ENCODE measurements at regions not wholly inside any gene's neighbourhood (a gene's known extent, or its start where the extent isn't known, plus 50 kb on each side); places are given as distances from the start of the nearest gene placed in this dataset.
A peak's percentile ranks its signal among the peaks of the same experiment; 100 is the strongest.

DNA sequence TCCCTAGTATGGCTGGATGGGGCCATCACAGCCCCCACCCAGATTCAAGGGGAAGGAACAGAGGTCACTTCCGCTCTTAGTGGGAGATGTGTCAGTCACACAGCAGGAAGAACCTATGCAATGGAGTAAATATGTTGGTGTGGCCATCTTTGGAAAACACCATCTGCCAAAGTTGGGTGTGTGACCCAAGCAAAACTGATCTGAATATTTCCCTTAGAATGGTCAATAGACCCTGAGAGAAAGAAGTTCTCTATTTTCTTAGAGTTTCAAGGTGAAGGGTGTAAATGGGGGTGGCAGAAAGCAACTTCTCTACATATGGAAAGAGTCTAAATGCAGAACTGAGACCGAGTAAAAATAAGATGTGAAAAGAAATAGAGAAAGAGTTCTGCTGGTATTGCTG is 212.7 kb downstream of the ESM1 start:
- no peak overlapping the region for H3K4me2 ChIP-seq (ENCODE audit: low read length)
- no peak overlapping the region for H3K27ac ChIP-seq
- no peak overlapping the region for H2AFZ ChIP-seq
- H3K36me3 ChIP-seq (ENCODE audit: control insufficient read depth, insufficient read depth, low read length): no peaks in the 10 kb centered on the region
- H3K27me3 ChIP-seq (ENCODE audit: control insufficient read depth, insufficient read depth, low read length): no peaks in the 10 kb centered on the region
- H3K9ac ChIP-seq: no peak overlapping the region
- TF ChIP-seq, protein P1, sequence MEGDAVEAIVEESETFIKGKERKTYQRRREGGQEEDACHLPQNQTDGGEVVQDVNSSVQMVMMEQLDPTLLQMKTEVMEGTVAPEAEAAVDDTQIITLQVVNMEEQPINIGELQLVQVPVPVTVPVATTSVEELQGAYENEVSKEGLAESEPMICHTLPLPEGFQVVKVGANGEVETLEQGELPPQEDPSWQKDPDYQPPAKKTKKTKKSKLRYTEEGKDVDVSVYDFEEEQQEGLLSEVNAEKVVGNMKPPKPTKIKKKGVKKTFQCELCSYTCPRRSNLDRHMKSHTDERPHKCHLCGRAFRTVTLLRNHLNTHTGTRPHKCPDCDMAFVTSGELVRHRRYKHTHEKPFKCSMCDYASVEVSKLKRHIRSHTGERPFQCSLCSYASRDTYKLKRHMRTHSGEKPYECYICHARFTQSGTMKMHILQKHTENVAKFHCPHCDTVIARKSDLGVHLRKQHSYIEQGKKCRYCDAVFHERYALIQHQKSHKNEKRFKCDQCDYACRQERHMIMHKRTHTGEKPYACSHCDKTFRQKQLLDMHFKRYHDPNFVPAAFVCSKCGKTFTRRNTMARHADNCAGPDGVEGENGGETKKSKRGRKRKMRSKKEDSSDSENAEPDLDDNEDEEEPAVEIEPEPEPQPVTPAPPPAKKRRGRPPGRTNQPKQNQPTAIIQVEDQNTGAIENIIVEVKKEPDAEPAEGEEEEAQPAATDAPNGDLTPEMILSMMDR (IDR thresholded peaks at IDR 0.05): no peak
- H3K79me2 ChIP-seq: no peaks in the 10 kb centered on the region
- no peak overlapping the region for H3K4me3 ChIP-seq (ENCODE audit: low read depth, low read length)
- no peaks in the 10 kb centered on the region for H3K4me1 ChIP-seq
- H3K9me3 ChIP-seq (ENCODE audit: control insufficient read depth, low read length): no peaks in the 10 kb centered on the region

DNA sequence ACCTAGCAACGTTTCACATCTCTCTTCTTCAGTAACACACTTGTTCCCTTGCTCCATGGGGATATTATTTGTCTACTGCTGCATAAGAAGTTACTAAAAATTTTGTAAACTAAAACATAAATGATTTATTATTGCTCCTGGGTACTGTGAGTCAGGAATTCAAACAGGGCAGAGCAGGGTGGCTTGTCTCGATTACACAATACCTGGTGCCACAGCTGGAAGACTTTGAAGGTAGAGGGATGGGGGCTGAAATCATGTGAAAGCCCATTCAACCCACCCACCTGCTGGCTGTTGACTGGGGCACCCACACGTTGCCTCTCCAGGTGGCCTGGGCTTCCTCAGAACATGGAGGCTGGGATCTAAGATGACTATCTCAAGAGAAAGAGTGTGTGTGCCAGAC is 213.2 kb downstream of the ESM1 start:
- Histone ChIP-seq H3K4me2 (ENCODE audit: low read length) (no peak overlapping the region), H3K27ac (no peak overlapping the region), H3K36me3 (ENCODE audit: control insufficient read depth, insufficient read depth, low read length) (no peaks in the 10 kb centered on the region), H3K27me3 (ENCODE audit: control insufficient read depth, insufficient read depth, low read length) (no peaks in the 10 kb centered on the region), H3K4me1 (no peaks in the 10 kb centered on the region), H2AFZ (no peak overlapping the region), H3K79me2 (no peaks in the 10 kb centered on the region), H3K9ac (no peak overlapping the region), H3K4me3 (ENCODE audit: low read depth, low read length) (no peak overlapping the region), H3K9me3 (ENCODE audit: control insufficient read depth, low read length) (no peaks in the 10 kb centered on the region)
- TF ChIP-seq, protein P1 (IDR thresholded peaks at IDR 0.05): no peak

DNA sequence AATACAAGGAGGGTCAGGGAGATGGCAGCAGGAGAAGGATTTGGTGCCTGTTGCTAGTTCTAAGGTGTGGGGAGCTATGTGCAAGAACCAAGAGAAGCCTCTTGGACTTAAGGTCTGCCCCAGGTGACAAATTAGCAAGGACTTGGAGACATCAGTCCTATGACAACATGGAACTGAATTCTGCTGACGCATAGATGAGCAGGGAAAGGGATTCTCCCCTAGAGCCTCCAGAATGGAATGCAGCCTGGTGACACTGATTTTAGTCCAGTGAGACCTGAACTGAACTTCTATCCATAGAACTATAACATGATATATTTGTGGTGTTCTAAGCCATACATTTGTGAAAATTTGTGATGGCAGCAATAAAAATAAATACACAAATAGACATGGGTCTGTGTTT is 215.6 kb downstream of the ESM1 start:
- no peak overlapping the region for H3K4me2 ChIP-seq (ENCODE audit: low read length)
- no peak overlapping the region for H3K9ac ChIP-seq
- H3K27me3 ChIP-seq (ENCODE audit: control insufficient read depth, insufficient read depth, low read length): no peaks in the 10 kb centered on the region
- H3K4me3 ChIP-seq (ENCODE audit: low read depth, low read length): no peak overlapping the region
- H2AFZ ChIP-seq: no peak overlapping the region
- no peaks in the 10 kb centered on the region for H3K79me2 ChIP-seq
- no peaks in the 10 kb centered on the region for H3K9me3 ChIP-seq (ENCODE audit: control insufficient read depth, low read length)
- no peaks in the 10 kb centered on the region for H3K36me3 ChIP-seq (ENCODE audit: control insufficient read depth, insufficient read depth, low read length)
- H3K4me1 ChIP-seq: no peaks in the 10 kb centered on the region
- TF ChIP-seq, protein P1 (IDR thresholded peaks at IDR 0.05): no peak
- no peak overlapping the region for H3K27ac ChIP-seq

DNA sequence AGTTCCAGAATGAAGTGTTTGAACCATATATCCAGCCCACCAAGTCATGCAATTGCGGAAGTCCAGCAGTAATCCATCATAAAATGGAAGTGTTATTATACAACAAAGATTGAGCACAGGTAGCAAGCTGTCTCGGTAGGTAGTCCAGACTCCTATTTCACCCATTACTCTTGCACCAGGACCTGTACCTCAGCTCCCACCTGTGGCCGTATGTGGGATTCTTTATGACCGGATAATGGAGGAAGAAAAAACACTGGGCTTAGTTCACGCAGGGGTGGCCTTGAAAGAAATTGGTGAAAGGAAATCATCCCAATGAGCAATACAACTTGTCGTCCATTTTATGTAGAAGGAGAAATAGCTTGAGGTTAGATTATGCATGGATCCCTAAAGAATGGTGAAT is 216.3 kb downstream of the ESM1 start:
- Histone ChIP-seq H3K27me3 (ENCODE audit: control insufficient read depth, insufficient read depth, low read length) (no peaks in the 10 kb centered on the region), H3K4me1 (no peaks in the 10 kb centered on the region), H2AFZ (no peak overlapping the region), H3K9ac (no peak overlapping the region), H3K79me2 (no peaks in the 10 kb centered on the region), H3K4me2 (ENCODE audit: low read length) (no peak overlapping the region), H3K9me3 (ENCODE audit: control insufficient read depth, low read length) (no peaks in the 10 kb centered on the region), H3K36me3 (ENCODE audit: control insufficient read depth, insufficient read depth, low read length) (no peaks in the 10 kb centered on the region), H3K4me3 (ENCODE audit: low read depth, low read length) (no peak overlapping the region), H3K27ac (no peak overlapping the region)
- TF ChIP-seq, protein P1 (IDR thresholded peaks at IDR 0.05): no peak

DNA sequence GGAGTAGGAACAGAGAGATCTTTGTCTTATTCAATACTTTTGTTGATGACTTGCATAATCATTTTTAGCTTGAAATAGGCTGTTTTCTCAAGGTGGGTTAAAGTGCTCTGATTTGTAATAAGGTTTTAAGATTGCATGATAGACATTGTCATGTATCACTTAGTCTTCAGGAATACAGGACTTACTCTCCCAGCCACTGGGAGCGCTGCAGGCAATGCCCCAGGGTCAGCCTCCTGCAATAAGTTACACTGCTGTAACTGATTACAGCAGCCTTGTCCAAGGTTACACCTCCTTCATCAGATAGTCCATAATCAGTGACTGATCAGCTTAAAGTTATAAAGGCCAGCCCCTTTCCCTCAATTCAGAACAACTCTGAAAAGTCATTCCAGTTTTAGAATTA is 218.6 kb downstream of the ESM1 start:
- H3K4me1 ChIP-seq: no peaks in the 10 kb centered on the region
- H3K9me3 ChIP-seq (ENCODE audit: control insufficient read depth, low read length): no peaks in the 10 kb centered on the region
- H3K4me3 ChIP-seq (ENCODE audit: low read depth, low read length): no peak overlapping the region
- H3K27ac ChIP-seq: no peak overlapping the region
- no peak overlapping the region for H2AFZ ChIP-seq
- no peaks in the 10 kb centered on the region for H3K36me3 ChIP-seq (ENCODE audit: control insufficient read depth, insufficient read depth, low read length)
- H3K4me2 ChIP-seq (ENCODE audit: low read length): no peak overlapping the region
- no peaks in the 10 kb centered on the region for H3K79me2 ChIP-seq
- TF ChIP-seq, protein P1 (IDR thresholded peaks at IDR 0.05): peak; percentile 13
- H3K27me3 ChIP-seq (ENCODE audit: control insufficient read depth, insufficient read depth, low read length): no peaks in the 10 kb centered on the region
- H3K9ac ChIP-seq: no peak overlapping the region
